GM06990 (cell line): ENCODE measurements at regions not wholly inside any gene's neighbourhood (a gene's known extent, or its start where the extent isn't known, plus 50 kb on each side); places are given as distances from the start of the nearest gene placed in this dataset.

Experiments used
- DNase-seq: peaks from one replicate; pipeline ENCODE4 v3.0.0-alpha.2; 2011; ENCODE audit not compliant: insufficient read length; ENCODE audit errors: extremely low read depth
- H3K27me3 ChIP-seq: replicated peaks from 2 replicates; pipeline ENCODE4 v1.6.0; 2011; ENCODE audit warnings: low read length; ENCODE audit not compliant: control insufficient read depth, insufficient read depth
- H3K36me3 ChIP-seq: 2 replicates; pipeline ENCODE4 v1.5.1; 2011; ENCODE audit warnings: low read length; ENCODE audit not compliant: control insufficient read depth, insufficient read depth
- H3K4me3 ChIP-seq: replicated peaks from 2 replicates; pipeline ENCODE4 v1.5.1; 2011; ENCODE audit warnings: low read depth, mild to moderate bottlenecking, control low read depth, low read length
- CTCF ChIP-seq: IDR thresholded peaks from 2 replicates; pipeline ENCODE4 v1.5.1; 2011; ENCODE audit warnings: low read length, control low read depth, mild to moderate bottlenecking, inconsistent platforms; ENCODE audit not compliant: insufficient read depth, poor library complexity, severe bottlenecking

GRCh38 chrX:139298437-139298836 lies 232.1 kb upstream of the F9 start:
- TF ChIP-seq CTCF: no peak
- no peaks in the 10 kb centered on the region for H3K36me3 ChIP-seq
- no peaks in the 10 kb centered on the region; the same call in 1 of the 2 replicates for H3K27me3 ChIP-seq
- no peak for DNase-seq
- H3K4me3 ChIP-seq: no peak overlapping the region

- no peak overlapping the region for H3K4me3 ChIP-seq
- DNase-seq: no peak
- H3K27me3 ChIP-seq: no peaks in the 10 kb centered on the region; the same call in 1 of the 2 replicates
- no peak for TF ChIP-seq CTCF
- no peaks in the 10 kb centered on the region for H3K36me3 ChIP-seq
These were observed 232.9 kb upstream of the F9 start for GRCh38 chrX:139297638-139298037.

- H3K4me3 ChIP-seq: no peak overlapping the region
- H3K36me3 ChIP-seq: no peaks in the 10 kb centered on the region
- no peak for DNase-seq
- no peaks in the 10 kb centered on the region; the same call in 1 of the 2 replicates for H3K27me3 ChIP-seq
- TF ChIP-seq CTCF: no peak
These were observed 236.5 kb upstream of the F9 start for GRCh38 chrX:139293991-139294390.

- DNase-seq: peak; percentile 47
- H3K27me3 ChIP-seq: no peaks in the 10 kb centered on the region
- TF ChIP-seq CTCF: no peak
These were observed 240.2 kb upstream of the F9 start for GRCh38 chrX:139290310-139290709.

GRCh38 chrX:139287155-139287924 lies 243.2 kb upstream of the F9 start:
- H3K27me3 ChIP-seq: no peaks in the 10 kb centered on the region
- H3K4me3 ChIP-seq: no peak overlapping the region
- H3K36me3 ChIP-seq: no peaks in the 10 kb centered on the region
- TF ChIP-seq CTCF: no peak
- no peak for DNase-seq

More at GRCh38 chrX:139290310-139290709, 240.2 kb upstream of the F9 start:
- H3K36me3 ChIP-seq: no peaks in the 10 kb centered on the region
- H3K4me3 ChIP-seq: no peak overlapping the region
